HG02885 (cell line): ENCODE measurements at regions not wholly inside any gene's neighbourhood (a gene's known extent, or its start where the extent isn't known, plus 50 kb on each side); places are given as distances from the start of the nearest gene placed in this dataset.
A peak's percentile ranks its signal among the peaks of the same experiment; 100 is the strongest.

Experiments used
- ATAC-seq: cut with Tn5 transposase; IDR thresholded peaks from one replicate; pipeline ENCODE4 v1.9.1; 2021; ENCODE audit warnings: mild to moderate bottlenecking; ENCODE audit not compliant: unreplicated experiment, poor library complexity

GRCh38 chr5:68729678-68730077 is 364.1 kb upstream of the SLC30A5 start:
- no peak for ATAC-seq

GRCh38 chr5:68730220-68730978 is 363.4 kb upstream of the SLC30A5 start:
- no peak for ATAC-seq

- ATAC-seq = no peak
Measured at GRCh38 chr5:68730979-68731654, 362.7 kb upstream of the SLC30A5 start.

GRCh38 chr5:68732251-68732650 is 361.6 kb upstream of the SLC30A5 start:
- ATAC-seq = no peak

GRCh38 chr5:68734781-68735180 is 359.0 kb upstream of the SLC30A5 start:
- no peak for ATAC-seq

GRCh38 chr5:68738236-68738635 is 355.6 kb upstream of the SLC30A5 start:
- no peak for ATAC-seq

- ATAC-seq = no peak
Measured at GRCh38 chr5:68738841-68739240, 355.0 kb upstream of the SLC30A5 start.

GRCh38 chr5:68739752-68740151 is 354.1 kb upstream of the SLC30A5 start:
- peak; percentile 84 for ATAC-seq

GRCh38 chr5:68740226-68740910 is 353.4 kb upstream of the SLC30A5 start:
- ATAC-seq = peak; percentile 65

GRCh38 chr5:68744206-68744605 is 349.6 kb upstream of the SLC30A5 start:
- ATAC-seq = no peak

- ATAC-seq = no peak
Measured at GRCh38 chr5:68745448-68745847, 348.4 kb upstream of the SLC30A5 start.

GRCh38 chr5:68746220-68746619 is 347.6 kb upstream of the SLC30A5 start:
- ATAC-seq = no peak

- ATAC-seq = no peak
Measured at GRCh38 chr5:68746643-68747420, 347.0 kb upstream of the SLC30A5 start.

- no peak for ATAC-seq
Measured at GRCh38 chr5:68747521-68747920, 346.3 kb upstream of the SLC30A5 start.

GRCh38 chr5:68748101-68748500 is 345.7 kb upstream of the SLC30A5 start:
- ATAC-seq = no peak

GRCh38 chr5:68749077-68749476 is 344.7 kb upstream of the SLC30A5 start:
- ATAC-seq = no peak

GRCh38 chr5:68749631-68750030 is 344.2 kb upstream of the SLC30A5 start:
- ATAC-seq = no peak

GRCh38 chr5:68751661-68752060 is 342.2 kb upstream of the SLC30A5 start:
- ATAC-seq = no peak

GRCh38 chr5:68754536-68754935 is 339.3 kb upstream of the SLC30A5 start:
- no peak for ATAC-seq

GRCh38 chr5:68755293-68755692 is 338.5 kb upstream of the SLC30A5 start:
- ATAC-seq = no peak

- ATAC-seq = no peak
Measured at GRCh38 chr5:68757006-68757405, 336.8 kb upstream of the SLC30A5 start.
